ENCODE measurements at regions not wholly inside any gene's neighbourhood (a gene's known extent, or its start where the extent isn't known, plus 50 kb on each side); places are given as distances from the start of the nearest gene placed in this dataset.

DNA sequence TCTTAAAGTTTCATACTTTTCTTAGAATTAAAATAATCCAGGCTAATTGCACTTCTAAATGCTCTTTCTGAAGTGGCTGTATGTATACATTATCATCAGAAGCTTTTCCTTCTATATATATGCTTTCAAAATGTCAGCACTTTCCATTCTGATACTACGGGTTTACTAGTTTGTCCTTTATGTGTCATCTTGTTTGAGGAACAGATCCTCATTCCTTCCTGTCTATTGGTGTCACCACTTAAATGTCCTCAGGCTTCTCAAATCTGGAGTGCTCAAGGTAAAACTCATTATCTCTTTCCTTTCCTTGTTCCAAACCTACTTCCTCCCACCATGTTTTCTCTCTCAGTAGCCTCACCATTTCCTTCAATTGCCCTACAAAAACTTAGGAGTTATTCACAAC lies 236.3 kb downstream of the CSNK1G3 start:
- H3K27me3 ChIP-seq (ENCODE audit: control insufficient read depth, insufficient read depth, low read length), result no peaks in the 10 kb centered on the region
- no peak overlapping the region for H3K4me3 ChIP-seq (ENCODE audit: low read depth, low read length)
- no peak overlapping the region for H3K27ac Mint-ChIP-seq
- no peaks in the 10 kb centered on the region for H3K4me1 Mint-ChIP-seq
- H3K36me3 Mint-ChIP-seq, result no peaks in the 10 kb centered on the region
- no peak overlapping the region for H3K27ac ChIP-seq (ENCODE audit: insufficient read depth, low read length, poor library complexity, severe bottlenecking)
- no peak overlapping the region for H3K4me3 Mint-ChIP-seq
- no peak for DNase-seq
- no peaks in the 10 kb centered on the region for H3K27me3 Mint-ChIP-seq
- no peaks in the 10 kb centered on the region for H3K4me1 ChIP-seq (ENCODE audit: control insufficient read depth, insufficient read depth, low read length, poor library complexity, severe bottlenecking)
- H3K9me3 Mint-ChIP-seq, result peaks cover 0 to 2% (median 0%) of the 10 kb centered on the region in 7 donors
- H3K9me3 ChIP-seq (ENCODE audit: control insufficient read depth in 2 of 2, low read length in 2 of 2), result no peaks in the 10 kb centered on the region
- ATAC-seq (ENCODE audit: low read depth in 2 of 2), result no peak
- no peaks in the 10 kb centered on the region for H3K36me3 ChIP-seq (ENCODE audit: control insufficient read depth, insufficient read depth, low read length)

DNA sequence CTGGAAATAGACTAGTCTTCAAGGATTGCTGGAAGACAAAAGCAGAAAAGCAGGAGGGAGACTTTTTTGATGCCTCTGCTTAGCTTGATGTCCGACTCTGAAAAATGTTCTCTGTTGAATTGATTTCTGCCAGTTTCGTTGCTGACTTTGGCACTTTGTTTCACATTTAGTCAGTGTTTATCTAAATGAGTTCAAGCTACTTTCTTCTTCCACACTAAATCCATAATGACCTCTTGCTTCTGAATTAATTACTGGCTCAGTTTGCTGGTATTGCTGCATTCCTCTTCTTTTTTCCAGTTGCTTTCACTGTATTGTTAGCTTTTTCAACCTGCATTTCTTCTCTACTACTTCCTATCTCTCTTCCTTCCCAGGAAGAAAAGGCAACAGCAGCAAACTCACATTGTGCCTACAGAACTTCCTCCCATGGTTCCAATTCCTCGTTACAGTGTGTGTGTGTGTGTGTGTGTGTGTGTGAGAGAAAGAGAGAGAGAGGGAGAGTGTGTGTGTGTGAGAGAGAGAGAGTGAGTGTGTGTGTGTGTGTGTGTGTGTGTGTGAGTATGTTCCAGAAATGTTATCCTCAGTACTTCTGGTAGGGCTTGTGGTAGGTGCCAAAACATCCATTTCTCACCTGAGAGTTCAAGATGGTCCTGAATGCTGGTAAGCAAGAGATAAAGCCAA lies 234.8 kb downstream of the CSNK1G3 start:
- Mint-ChIP-seq H3K36me3 (no peaks in the 10 kb centered on the region), H3K9me3 (peaks cover 0 to 7% (median 0%) of the 10 kb centered on the region in 7 donors), H3K27ac (no peak overlapping the region), H3K27me3 (no peaks in the 10 kb centered on the region), H3K4me3 (no peak overlapping the region), H3K4me1 (no peaks in the 10 kb centered on the region)
- Histone ChIP-seq H3K4me3 (ENCODE audit: low read depth, low read length) (no peak overlapping the region), H3K36me3 (ENCODE audit: control insufficient read depth, insufficient read depth, low read length) (no peaks in the 10 kb centered on the region), H3K27ac (ENCODE audit: insufficient read depth, low read length, poor library complexity, severe bottlenecking) (no peak overlapping the region), H3K9me3 (ENCODE audit: control insufficient read depth in 2 of 2, low read length in 2 of 2) (no peaks in the 10 kb centered on the region), H3K27me3 (ENCODE audit: control insufficient read depth, insufficient read depth, low read length) (no peaks in the 10 kb centered on the region), H3K4me1 (ENCODE audit: control insufficient read depth, insufficient read depth, low read length, poor library complexity, severe bottlenecking) (no peaks in the 10 kb centered on the region)
- DNase-seq, result no peak
- ATAC-seq (ENCODE audit: low read depth in 2 of 2), result no peak

DNA sequence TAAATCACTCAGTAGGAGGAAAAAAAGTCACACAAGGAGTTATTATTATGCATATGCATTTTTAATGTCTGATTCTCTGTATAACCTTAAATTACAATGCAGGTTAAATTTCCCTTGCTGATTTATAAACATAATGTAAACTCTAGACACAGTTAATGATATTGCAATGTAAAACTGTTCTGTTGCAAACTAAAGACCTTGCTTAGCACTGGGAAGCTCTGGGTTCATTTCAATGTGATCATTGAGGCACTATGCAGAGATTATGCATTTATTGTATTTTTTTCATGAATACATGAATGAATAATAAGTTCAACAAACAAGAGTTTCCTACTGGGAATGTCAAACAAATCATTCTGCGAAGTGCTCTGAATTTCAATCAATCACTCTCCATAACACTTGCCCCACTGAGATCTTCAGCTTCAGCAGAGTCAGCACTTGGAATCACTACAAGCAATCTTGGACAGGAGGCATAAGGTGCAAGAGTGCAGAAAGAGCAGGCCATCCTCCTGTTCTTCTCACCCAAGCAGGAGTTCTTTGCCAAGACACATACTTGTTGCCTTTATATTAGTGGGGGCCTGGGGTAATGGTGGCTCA lies 232.1 kb downstream of the CSNK1G3 start:
- H3K4me1 Mint-ChIP-seq, result no peaks in the 10 kb centered on the region
- Histone ChIP-seq H3K4me1 (ENCODE audit: control insufficient read depth, insufficient read depth, low read length, poor library complexity, severe bottlenecking) (no peaks in the 10 kb centered on the region), H3K27me3 (ENCODE audit: control insufficient read depth, insufficient read depth, low read length) (no peaks in the 10 kb centered on the region), H3K4me3 (ENCODE audit: low read depth, low read length) (no peak overlapping the region), H3K36me3 (ENCODE audit: control insufficient read depth, insufficient read depth, low read length) (no peaks in the 10 kb centered on the region), H3K9me3 (ENCODE audit: control insufficient read depth in 2 of 2, low read length in 2 of 2) (no peaks in the 10 kb centered on the region), H3K27ac (ENCODE audit: insufficient read depth, low read length, poor library complexity, severe bottlenecking) (no peak overlapping the region)
- peaks cover 0 to 7% (median 0%) of the 10 kb centered on the region in 7 donors for H3K9me3 Mint-ChIP-seq
- no peak overlapping the region for H3K27ac Mint-ChIP-seq
- H3K4me3 Mint-ChIP-seq, result no peak overlapping the region
- DNase-seq (no peak), ATAC-seq (ENCODE audit: low read depth in 2 of 2) (no peak)
- H3K36me3 Mint-ChIP-seq, result no peaks in the 10 kb centered on the region
- no peaks in the 10 kb centered on the region for H3K27me3 Mint-ChIP-seq

DNA sequence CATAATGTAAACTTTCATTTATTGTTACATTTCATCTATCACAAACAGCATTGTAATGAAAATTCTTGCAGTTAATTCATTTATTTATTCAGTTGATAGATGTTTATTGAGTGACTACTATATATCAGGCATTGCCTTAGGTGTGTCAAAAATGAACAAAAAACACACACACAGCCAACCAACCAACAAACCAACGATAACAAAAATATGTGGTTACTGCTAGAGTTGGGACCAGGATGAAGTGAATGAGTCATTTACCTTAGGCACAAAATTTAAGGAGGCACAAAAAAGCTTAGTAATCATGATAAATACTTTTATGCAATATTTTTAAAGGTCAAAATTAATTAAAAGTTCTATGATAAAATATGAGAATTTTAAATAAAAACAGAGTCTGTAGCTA lies 223.4 kb downstream of the CSNK1G3 start:
- Mint-ChIP-seq H3K4me1 (no peaks in the 10 kb centered on the region), H3K27me3 (no peaks in the 10 kb centered on the region), H3K9me3 (peaks cover 0 to 18% (median 4%) of the 10 kb centered on the region in 7 donors), H3K4me3 (no peak overlapping the region), H3K27ac (no peak overlapping the region), H3K36me3 (no peaks in the 10 kb centered on the region)
- Histone ChIP-seq H3K4me3 (ENCODE audit: low read depth, low read length) (no peak overlapping the region), H3K27me3 (ENCODE audit: control insufficient read depth, insufficient read depth, low read length) (no peaks in the 10 kb centered on the region), H3K27ac (ENCODE audit: insufficient read depth, low read length, poor library complexity, severe bottlenecking) (no peak overlapping the region), H3K36me3 (ENCODE audit: control insufficient read depth, insufficient read depth, low read length) (no peaks in the 10 kb centered on the region), H3K4me1 (ENCODE audit: control insufficient read depth, insufficient read depth, low read length, poor library complexity, severe bottlenecking) (no peaks in the 10 kb centered on the region), H3K9me3 (ENCODE audit: control insufficient read depth in 2 of 2, low read length in 2 of 2) (no peaks in the 10 kb centered on the region)
- no peak for DNase-seq
- no peak for ATAC-seq (ENCODE audit: low read depth in 2 of 2)

DNA sequence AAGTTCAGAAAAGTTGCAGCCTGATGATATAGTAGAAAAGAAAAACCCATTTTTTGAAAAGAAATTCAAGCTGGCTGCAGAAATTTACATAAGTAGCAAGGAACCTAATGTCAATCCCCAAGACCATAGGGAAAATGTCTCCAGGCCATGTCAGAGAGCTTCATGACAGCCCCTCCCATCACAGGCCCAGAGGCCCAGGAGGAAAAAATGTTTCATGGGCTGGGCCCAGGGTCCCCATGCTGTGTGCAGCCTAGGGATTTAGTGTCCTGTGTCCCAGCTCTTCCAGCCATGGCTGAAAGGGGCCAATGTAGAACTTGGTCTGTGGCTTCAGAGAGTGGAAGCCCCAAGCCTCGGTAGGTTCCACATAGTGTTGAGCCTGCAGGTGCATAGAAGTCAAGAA lies 220.3 kb downstream of the CSNK1G3 start:
- Mint-ChIP-seq H3K4me3 (no peak overlapping the region), H3K27me3 (no peaks in the 10 kb centered on the region), H3K27ac (no peak overlapping the region), H3K36me3 (no peaks in the 10 kb centered on the region), H3K4me1 (no peaks in the 10 kb centered on the region), H3K9me3 (peaks cover 1 to 25% (median 11%) of the 10 kb centered on the region in 7 donors)
- H3K9me3 ChIP-seq (ENCODE audit: control insufficient read depth in 2 of 2, low read length in 2 of 2), result no peaks in the 10 kb centered on the region
- no peaks in the 10 kb centered on the region for H3K27me3 ChIP-seq (ENCODE audit: control insufficient read depth, insufficient read depth, low read length)
- H3K36me3 ChIP-seq (ENCODE audit: control insufficient read depth, insufficient read depth, low read length), result no peaks in the 10 kb centered on the region
- H3K4me1 ChIP-seq (ENCODE audit: control insufficient read depth, insufficient read depth, low read length, poor library complexity, severe bottlenecking), result no peaks in the 10 kb centered on the region
- H3K4me3 ChIP-seq (ENCODE audit: low read depth, low read length), result no peak overlapping the region
- H3K27ac ChIP-seq (ENCODE audit: insufficient read depth, low read length, poor library complexity, severe bottlenecking), result no peak overlapping the region
- DNase-seq (no peak), ATAC-seq (ENCODE audit: low read depth in 2 of 2) (no peak)

DNA sequence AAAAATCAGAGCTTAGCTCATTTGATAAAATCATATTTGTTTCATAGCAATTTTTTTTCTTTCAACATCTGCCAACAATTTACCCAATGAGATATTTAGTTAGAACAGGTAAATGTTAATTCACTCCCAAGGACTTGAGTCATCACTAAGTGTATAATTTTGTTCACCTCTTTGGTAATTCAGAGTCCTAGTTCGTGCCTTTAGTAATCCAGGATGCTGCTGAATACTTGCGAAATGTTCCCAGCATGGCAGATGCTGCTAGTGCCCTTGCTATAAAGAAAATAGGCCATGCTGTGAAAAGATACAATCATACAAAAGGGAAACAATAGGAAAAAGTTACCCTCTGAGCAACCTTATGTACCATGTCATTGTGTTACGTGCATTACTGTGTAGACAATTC lies 210.5 kb downstream of the CSNK1G3 start:
- Histone ChIP-seq H3K36me3 (ENCODE audit: control insufficient read depth, insufficient read depth, low read length) (no peaks in the 10 kb centered on the region), H3K9me3 (ENCODE audit: control insufficient read depth in 2 of 2, low read length in 2 of 2) (no peaks in the 10 kb centered on the region), H3K4me3 (ENCODE audit: low read depth, low read length) (no peak overlapping the region), H3K27me3 (ENCODE audit: control insufficient read depth, insufficient read depth, low read length) (no peaks in the 10 kb centered on the region), H3K27ac (ENCODE audit: insufficient read depth, low read length, poor library complexity, severe bottlenecking) (no peak overlapping the region), H3K4me1 (ENCODE audit: control insufficient read depth, insufficient read depth, low read length, poor library complexity, severe bottlenecking) (no peaks in the 10 kb centered on the region)
- no peak for DNase-seq
- H3K4me1 Mint-ChIP-seq, result no peaks in the 10 kb centered on the region
- H3K27me3 Mint-ChIP-seq, result no peaks in the 10 kb centered on the region
- no peak overlapping the region for H3K27ac Mint-ChIP-seq
- no peaks in the 10 kb centered on the region for H3K36me3 Mint-ChIP-seq
- no peak for ATAC-seq (ENCODE audit: low read depth in 2 of 2)
- no peak overlapping the region for H3K4me3 Mint-ChIP-seq
- peaks cover under 1 to 11% (median 5%) of the 10 kb centered on the region in 7 donors for H3K9me3 Mint-ChIP-seq

DNA sequence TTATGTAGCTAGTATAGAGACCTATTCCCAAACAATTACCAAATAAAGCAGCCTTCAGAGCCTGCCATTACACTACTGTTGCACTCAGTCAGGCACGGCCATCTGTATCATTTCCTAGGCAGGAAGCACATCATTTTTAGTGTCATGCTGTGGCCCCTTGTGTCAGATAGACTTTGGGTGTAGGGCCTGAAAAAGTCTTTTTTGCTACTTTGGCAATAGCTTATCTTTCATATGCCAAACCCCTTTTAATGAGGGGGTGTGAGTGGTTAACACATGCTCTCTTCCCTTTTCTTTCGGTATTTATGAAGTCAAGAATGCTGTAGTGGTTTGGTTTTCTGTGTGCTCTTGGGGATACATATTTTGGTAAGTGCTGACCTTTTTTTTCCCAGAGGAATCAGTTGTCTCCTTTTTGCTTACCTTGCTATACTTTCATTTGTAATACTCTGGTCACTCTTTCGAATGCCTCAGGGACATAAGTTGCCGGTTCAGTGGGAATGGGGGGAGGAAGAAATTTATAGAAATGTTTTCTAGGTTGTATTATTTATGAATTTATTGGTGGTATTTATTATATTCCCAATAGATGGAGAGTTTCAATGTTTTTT lies 209.8 kb downstream of the CSNK1G3 start:
- H3K36me3 ChIP-seq (ENCODE audit: control insufficient read depth, insufficient read depth, low read length), result no peaks in the 10 kb centered on the region

DNA sequence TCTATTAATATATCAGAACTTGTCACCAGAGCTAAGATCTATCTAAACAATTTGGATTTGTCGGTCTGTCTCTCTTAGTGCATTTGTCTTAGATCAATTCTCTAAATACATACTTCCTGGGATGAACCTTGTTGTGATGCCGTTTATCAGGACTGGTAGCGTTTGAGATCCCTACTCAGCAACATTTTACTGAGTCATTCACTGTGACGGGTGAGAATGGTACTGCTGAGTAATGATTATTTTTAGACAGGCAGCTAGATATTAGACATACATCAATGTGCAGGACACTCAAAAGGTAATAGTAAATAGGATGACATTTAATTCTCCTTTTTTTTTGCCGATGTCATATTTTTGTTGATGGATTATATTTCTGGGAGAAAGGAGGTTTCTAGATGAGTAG lies 209.0 kb downstream of the CSNK1G3 start:
- no peak overlapping the region for H3K27ac ChIP-seq (ENCODE audit: insufficient read depth, low read length, poor library complexity, severe bottlenecking)
- H3K36me3 ChIP-seq (ENCODE audit: control insufficient read depth, insufficient read depth, low read length), result no peaks in the 10 kb centered on the region
- peaks cover 0 to 9% (median 4%) of the 10 kb centered on the region in 7 donors for H3K9me3 Mint-ChIP-seq
- no peaks in the 10 kb centered on the region for H3K4me1 Mint-ChIP-seq
- H3K4me3 ChIP-seq (ENCODE audit: low read depth, low read length), result no peak overlapping the region
- DNase-seq, result no peak
- ATAC-seq (ENCODE audit: low read depth in 2 of 2), result no peak
- no peaks in the 10 kb centered on the region for H3K27me3 ChIP-seq (ENCODE audit: control insufficient read depth, insufficient read depth, low read length)
- no peak overlapping the region for H3K27ac Mint-ChIP-seq
- H3K9me3 ChIP-seq (ENCODE audit: control insufficient read depth in 2 of 2, low read length in 2 of 2), result no peaks in the 10 kb centered on the region
- H3K4me1 ChIP-seq (ENCODE audit: control insufficient read depth, insufficient read depth, low read length, poor library complexity, severe bottlenecking), result no peaks in the 10 kb centered on the region
- no peaks in the 10 kb centered on the region for H3K27me3 Mint-ChIP-seq
- no peaks in the 10 kb centered on the region for H3K36me3 Mint-ChIP-seq
- H3K4me3 Mint-ChIP-seq, result no peak overlapping the region

More for the DNA sequence above, 209.8 kb downstream of the CSNK1G3 start:
- DNase-seq (no peak), ATAC-seq (ENCODE audit: low read depth in 2 of 2) (no peak)
- Mint-ChIP-seq H3K4me1 (no peaks in the 10 kb centered on the region), H3K27me3 (no peaks in the 10 kb centered on the region), H3K27ac (no peak overlapping the region), H3K9me3 (peaks cover 0 to 11% (median 4%) of the 10 kb centered on the region in 7 donors), H3K36me3 (no peaks in the 10 kb centered on the region), H3K4me3 (no peak overlapping the region)
- Histone ChIP-seq H3K4me1 (ENCODE audit: control insufficient read depth, insufficient read depth, low read length, poor library complexity, severe bottlenecking) (no peaks in the 10 kb centered on the region), H3K9me3 (ENCODE audit: control insufficient read depth in 2 of 2, low read length in 2 of 2) (no peaks in the 10 kb centered on the region), H3K4me3 (ENCODE audit: low read depth, low read length) (no peak overlapping the region), H3K27ac (ENCODE audit: insufficient read depth, low read length, poor library complexity, severe bottlenecking) (no peak overlapping the region), H3K27me3 (ENCODE audit: control insufficient read depth, insufficient read depth, low read length) (no peaks in the 10 kb centered on the region)
